ENCODE measurements at regions not wholly inside any gene's neighbourhood (a gene's known extent, or its start where the extent isn't known, plus 50 kb on each side); places are given as distances from the start of the nearest gene placed in this dataset.

DNA sequence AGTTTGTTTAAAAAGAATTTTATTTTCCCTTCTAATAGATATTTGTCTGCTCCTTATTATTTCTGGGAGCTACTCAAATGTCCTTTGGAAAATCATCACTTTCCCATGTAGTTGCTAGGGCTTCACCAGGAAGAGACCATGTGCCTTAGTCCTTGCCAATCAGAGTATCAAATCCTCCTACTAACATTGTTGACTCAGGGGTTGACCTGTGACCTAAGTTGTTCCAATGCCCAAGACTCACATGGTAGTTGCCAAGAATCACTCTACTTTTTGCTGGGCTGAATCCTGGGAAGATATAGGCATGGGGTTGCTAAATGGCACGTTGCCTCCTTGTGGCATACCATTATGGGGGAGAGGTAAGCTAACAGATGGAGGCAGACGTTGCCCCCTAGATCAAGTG lies 58.2 kb upstream of the FOXD3 start:
- Histone ChIP-seq H3K27me3 (no peaks in the 10 kb centered on the region), H3K4me3 (no peak overlapping the region), H3K4me1 (no peaks in the 10 kb centered on the region), H3K36me3 (no peaks in the 10 kb centered on the region), H3K27ac (no peak overlapping the region), H3K9me3 (no peaks in the 10 kb centered on the region)
- no peak for TF ChIP-seq POLR2A (IDR thresholded peaks at IDR 0.05)
- TF ChIP-seq, protein P1, sequence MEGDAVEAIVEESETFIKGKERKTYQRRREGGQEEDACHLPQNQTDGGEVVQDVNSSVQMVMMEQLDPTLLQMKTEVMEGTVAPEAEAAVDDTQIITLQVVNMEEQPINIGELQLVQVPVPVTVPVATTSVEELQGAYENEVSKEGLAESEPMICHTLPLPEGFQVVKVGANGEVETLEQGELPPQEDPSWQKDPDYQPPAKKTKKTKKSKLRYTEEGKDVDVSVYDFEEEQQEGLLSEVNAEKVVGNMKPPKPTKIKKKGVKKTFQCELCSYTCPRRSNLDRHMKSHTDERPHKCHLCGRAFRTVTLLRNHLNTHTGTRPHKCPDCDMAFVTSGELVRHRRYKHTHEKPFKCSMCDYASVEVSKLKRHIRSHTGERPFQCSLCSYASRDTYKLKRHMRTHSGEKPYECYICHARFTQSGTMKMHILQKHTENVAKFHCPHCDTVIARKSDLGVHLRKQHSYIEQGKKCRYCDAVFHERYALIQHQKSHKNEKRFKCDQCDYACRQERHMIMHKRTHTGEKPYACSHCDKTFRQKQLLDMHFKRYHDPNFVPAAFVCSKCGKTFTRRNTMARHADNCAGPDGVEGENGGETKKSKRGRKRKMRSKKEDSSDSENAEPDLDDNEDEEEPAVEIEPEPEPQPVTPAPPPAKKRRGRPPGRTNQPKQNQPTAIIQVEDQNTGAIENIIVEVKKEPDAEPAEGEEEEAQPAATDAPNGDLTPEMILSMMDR (IDR thresholded peaks at IDR 0.05) = no peak
- DNase-seq = no peak

DNA sequence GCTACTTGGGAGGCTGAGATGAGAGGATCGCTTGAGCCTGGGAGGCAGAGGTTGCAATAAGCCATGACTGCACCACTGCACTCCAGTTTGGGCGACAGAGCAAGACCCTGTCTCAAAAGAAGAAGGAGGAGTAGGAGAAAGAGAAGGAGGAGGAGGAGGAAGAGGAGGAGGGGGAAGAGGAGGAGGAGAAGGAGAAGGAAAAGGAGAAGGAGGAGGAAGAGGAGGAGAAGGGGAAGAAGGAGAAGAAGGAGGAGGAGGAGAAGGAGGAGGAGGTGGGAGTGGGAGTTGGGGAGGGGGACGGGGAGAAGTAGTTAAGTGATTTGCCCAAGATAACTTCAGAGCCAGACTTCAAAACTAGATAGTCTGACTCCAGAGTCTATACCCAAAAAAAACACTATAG lies 55.5 kb upstream of the FOXD3 start:
- no peak for TF ChIP-seq POLR2A (IDR thresholded peaks at IDR 0.05)
- TF ChIP-seq, protein P1 (IDR thresholded peaks at IDR 0.05) = no peak
- Histone ChIP-seq H3K36me3 (no peaks in the 10 kb centered on the region), H3K27ac (no peak overlapping the region), H3K4me1 (no peaks in the 10 kb centered on the region), H3K4me3 (no peak overlapping the region), H3K27me3 (no peaks in the 10 kb centered on the region), H3K9me3 (no peaks in the 10 kb centered on the region)
- DNase-seq = no peak

DNA sequence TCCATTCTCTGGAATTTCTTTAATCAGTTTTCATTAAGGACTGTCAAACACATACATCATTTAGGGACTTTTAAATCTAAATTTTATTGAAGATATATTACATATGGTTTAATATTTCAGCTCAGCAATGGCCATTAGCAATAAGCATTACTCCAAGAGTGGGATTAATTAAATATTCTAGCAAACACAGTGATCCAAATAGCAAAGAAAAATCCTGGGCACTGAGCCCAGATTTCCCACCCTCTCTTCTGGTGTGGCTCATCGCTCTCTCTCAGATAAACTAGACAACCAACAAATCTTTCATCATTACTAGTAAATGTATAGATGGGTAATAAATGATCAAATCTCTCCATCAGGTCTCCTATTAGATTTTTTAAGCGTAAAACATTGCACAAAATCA lies 53.5 kb upstream of the FOXD3 start:
- Histone ChIP-seq H3K27ac (no peak overlapping the region), H3K27me3 (no peaks in the 10 kb centered on the region), H3K4me3 (no peak overlapping the region), H3K36me3 (no peaks in the 10 kb centered on the region), H3K9me3 (no peaks in the 10 kb centered on the region), H3K4me1 (no peaks in the 10 kb centered on the region)
- no peak for DNase-seq
- TF ChIP-seq, protein P1 (IDR thresholded peaks at IDR 0.05) = no peak
- no peak for TF ChIP-seq POLR2A (IDR thresholded peaks at IDR 0.05)

DNA sequence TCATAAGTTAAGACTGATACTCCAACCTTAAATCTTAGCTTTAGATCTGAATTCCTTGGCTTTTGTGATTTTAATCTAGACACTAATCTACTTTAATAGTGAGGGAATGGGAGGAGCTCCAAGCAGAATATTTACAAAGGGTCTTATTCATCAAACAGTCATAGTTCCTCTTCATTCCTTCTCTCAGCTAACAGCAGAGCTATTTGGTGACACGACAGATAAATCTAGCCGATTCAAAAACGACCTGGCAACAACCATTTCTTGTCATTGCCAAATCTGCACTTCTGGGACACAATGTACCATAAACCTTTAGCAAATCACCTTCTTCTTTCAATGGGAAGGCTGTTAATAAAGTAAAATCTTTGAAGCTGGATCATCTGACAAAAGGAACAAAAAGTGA lies 52.8 kb upstream of the FOXD3 start:
- H3K27me3 ChIP-seq = no peaks in the 10 kb centered on the region
- H3K36me3 ChIP-seq = no peaks in the 10 kb centered on the region
- no peak for DNase-seq
- no peak overlapping the region for H3K27ac ChIP-seq
- H3K9me3 ChIP-seq = no peaks in the 10 kb centered on the region
- H3K4me1 ChIP-seq = no peaks in the 10 kb centered on the region
- H3K4me3 ChIP-seq = no peak overlapping the region
- TF ChIP-seq, protein P1 (IDR thresholded peaks at IDR 0.05) = no peak
- TF ChIP-seq POLR2A (IDR thresholded peaks at IDR 0.05) = no peak

Small RNA genes in the stretch of these regions (small RNA-seq; reads per million reads assigned to genes)
- 0 reads per million in 2 donors for gene RNA5SP49
